ENCODE measurements at regions not wholly inside any gene's neighbourhood (a gene's known extent, or its start where the extent isn't known, plus 50 kb on each side); places are given as distances from the start of the nearest gene placed in this dataset.

- TF ChIP-seq POLR2AphosphoS5 (IDR thresholded peaks at IDR 0.05): no peak
- TF ChIP-seq CTCF (IDR thresholded peaks at IDR 0.05): no peak
These were observed 248.4 kb upstream of the RTL1 start for GRCh38 chr14:101151927-101152305.

Measured in suprapubic skin (tissue), 3 donors.